GM21526 (cell line): ENCODE measurements at regions not wholly inside any gene's neighbourhood (a gene's known extent, or its start where the extent isn't known, plus 50 kb on each side); places are given as distances from the start of the nearest gene placed in this dataset.

Source experiments
- ATAC-seq: cut with Tn5 transposase; IDR thresholded peaks from one replicate; pipeline ENCODE4 v1.9.1; 2021; ENCODE audit warnings: moderate library complexity; ENCODE audit not compliant: unreplicated experiment, low FRiP score

GRCh38 chr18:78564030-78564429, 415.6 kb upstream of the SALL3 start:
- no peak for ATAC-seq

DNA sequence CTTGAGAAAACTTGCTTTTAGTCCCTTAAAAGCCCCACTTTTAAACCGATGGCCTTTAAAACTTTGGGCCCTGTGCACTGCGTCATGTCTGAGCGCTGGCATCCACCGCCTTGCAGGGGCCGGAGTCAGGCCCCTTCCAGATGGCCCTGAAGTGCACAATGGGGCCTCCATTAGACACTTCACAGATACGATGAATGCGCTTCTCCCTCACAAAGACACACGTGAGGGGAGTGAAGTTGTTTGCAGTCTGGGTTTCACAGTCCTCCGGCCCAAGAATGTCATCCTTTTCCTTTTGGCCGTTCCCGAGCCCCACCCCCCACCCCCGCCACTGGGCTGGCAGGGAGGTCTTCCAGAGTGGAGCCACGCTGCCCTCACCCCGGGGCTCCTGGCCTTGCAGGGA, 415.1 kb upstream of the SALL3 start:
- ATAC-seq, result no peak

GRCh38 chr18:78565240-78565639, 414.4 kb upstream of the SALL3 start:
- no peak for ATAC-seq

DNA sequence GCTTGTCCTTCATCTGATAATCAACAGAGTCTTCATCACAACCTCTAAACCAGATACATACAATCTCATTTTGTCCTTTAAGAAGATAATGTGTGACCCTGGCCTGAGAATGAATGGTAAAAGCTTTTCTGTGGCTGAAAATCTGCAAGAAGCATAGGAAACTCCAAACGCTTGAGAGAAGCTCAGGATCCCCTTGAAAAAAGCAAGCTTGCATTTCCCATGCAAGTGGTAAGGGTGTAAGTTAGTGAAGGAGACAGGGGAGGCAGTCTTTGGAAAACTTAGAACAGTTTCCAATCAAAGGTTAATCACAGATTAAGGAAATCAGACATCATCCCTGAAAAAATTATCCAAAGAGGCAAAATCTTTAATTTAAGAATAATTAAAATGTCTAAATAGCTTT, 413.6 kb upstream of the SALL3 start:
- no peak for ATAC-seq

- no peak for ATAC-seq
Measured at GRCh38 chr18:78566720-78567119, 412.9 kb upstream of the SALL3 start.

DNA sequence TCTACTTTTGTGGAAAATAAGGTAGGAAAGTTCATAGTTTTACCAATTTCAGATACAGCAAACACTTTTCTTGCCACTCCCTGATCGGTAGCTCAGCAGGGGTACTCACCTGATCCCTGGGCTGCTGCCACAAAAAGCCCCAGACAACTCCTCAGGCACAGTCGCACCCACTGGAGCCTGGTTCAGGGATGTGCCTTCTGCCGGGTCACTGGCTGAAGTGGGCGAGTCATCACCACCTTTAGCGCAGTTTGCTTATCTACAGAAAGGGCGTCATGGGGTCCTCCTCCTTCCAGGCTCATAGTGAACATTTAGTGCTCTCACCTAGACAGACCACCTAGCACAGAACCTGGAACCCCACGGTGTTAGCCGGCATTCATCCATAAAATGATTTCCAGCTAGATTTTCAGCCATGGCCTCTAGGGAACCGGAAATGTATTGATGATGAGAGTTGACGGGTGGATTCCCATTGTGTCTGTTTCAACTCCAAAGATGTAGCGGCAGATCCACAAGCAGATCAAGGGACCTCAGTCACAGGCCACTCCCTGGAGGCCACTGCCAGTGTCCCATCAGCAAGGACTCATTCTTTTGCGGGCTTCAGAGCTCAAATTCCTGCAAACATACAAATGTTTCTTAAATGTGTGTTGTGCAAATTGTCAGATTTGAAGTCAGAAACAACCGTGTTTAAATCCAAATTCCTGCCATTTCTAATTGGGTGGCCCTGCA, 408.4 kb upstream of the SALL3 start:
- ATAC-seq, result no peak

DNA sequence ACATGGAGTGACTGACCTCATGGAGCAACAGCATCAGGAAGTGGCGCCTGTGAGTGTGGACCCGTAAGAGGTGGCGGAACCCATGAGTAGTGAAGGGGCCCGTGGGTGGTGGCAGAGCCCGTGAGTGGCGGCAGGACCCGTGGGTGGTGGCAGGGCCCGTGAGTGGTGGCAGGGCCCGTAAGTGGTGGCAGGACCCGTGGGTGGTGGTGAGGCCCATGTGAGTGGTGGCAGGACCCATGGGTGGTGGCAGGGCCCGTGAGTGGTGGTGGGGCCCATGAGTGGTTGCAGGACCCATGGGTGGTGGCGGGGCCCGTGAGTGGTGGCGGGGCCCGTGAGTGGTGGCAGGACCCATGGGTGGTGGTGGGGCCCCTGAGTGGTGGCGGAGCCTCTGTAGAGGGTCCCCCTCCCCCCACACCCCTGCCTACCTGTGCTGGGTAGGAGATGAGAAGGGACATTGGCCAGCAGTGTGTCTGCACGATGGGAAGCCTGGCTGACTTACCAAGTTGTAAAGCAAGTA, 407.7 kb upstream of the SALL3 start:
- no peak for ATAC-seq

- ATAC-seq, result no peak
Measured at GRCh38 chr18:78573773-78574172, 405.8 kb upstream of the SALL3 start.

GRCh38 chr18:78576967-78577366, 402.7 kb upstream of the SALL3 start:
- no peak for ATAC-seq

GRCh38 chr18:78579449-78579848, 400.2 kb upstream of the SALL3 start:
- ATAC-seq, result no peak

GRCh38 chr18:78579854-78580577, 399.6 kb upstream of the SALL3 start:
- no peak for ATAC-seq

DNA sequence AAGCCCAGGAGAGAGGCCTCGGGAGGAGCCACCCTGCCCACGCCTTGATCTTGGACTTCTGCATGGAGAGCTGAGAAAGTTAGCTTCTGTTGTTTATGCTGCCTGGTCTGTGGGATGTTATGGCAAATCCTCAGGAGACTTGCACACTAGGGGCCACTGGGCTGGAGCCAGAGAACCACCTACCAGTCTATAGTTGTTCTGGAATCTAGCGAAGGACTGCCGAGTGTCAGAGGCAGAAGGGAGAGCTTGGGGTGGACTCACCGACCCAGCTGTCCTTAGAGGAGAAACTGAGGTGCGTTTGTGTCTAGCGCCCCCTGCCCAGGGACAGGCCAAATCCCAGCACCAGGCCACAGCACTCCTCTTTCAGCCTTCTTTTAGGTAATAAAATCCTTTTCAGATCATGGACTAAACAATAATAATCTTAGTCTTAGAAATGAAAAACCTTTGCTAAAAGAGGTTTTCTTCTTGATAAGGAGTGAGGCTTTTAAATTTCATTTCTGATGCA, 398.7 kb upstream of the SALL3 start:
- ATAC-seq, result no peak

DNA sequence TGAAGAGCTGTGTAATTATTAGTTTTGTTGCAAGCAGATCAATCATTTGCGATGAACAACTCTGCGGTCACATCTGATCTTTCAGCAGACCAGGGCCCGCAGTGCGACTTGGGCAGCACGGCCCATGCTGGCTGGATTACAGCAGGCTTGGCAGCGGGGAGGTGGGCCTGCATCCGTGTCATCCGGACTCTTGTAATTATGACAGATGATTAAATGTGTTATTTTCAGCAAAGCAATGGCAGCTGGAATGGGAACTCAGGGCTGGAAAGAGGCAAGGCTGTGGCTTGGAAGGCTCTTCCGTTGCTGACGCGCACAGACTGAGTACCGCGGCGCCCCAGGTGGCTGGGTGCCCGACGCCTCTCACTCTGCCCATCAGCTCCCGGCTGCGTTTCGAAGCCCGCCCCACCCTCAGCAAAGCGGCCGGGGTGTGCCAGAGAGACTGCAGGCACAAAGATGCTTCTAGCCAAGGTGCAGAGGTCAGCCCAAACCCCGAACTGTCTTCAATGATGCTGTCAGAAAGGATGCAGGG, 397.4 kb upstream of the SALL3 start:
- no peak for ATAC-seq

DNA sequence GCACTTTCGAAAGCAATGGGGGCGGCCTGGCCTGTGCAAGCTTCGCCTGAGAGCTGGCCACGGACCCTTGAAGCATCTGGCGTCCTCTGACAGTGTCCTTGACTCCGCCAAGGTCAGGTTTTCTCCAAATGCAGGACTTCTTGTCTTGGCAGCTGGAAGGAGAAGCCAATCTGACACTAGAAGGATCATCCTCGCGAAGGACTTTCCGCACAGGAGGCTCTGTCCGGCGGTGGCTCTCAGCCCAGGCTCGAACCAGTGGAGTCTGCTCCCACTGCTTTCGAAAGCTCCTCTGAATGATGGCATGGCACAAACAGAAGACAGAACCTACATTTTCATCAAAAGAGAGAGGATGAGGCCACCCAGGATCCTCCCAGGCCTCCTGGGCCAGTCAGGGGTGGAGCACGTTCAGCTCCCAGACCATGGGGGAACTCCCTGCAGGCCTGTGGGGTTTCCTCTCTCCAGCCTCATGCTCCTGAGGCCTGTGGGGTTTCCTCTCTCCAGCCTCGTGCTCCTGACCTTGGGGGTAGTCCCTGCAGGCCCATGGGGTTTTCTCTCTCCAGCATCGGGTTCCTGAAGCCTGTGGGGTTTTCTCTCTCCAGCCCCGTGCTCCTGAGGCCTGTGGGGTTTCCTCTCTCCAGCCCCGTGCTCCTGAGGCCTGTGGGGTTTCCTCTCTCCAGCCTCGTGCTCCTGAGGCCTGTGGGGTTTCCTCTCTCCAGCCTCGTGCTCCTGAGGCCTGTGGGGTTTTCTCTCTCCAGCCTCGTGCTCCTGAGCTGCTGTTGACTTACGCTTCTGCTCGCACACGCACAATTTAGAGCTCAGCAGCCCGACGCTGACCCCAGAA, 396.5 kb upstream of the SALL3 start:
- no peak for ATAC-seq

DNA sequence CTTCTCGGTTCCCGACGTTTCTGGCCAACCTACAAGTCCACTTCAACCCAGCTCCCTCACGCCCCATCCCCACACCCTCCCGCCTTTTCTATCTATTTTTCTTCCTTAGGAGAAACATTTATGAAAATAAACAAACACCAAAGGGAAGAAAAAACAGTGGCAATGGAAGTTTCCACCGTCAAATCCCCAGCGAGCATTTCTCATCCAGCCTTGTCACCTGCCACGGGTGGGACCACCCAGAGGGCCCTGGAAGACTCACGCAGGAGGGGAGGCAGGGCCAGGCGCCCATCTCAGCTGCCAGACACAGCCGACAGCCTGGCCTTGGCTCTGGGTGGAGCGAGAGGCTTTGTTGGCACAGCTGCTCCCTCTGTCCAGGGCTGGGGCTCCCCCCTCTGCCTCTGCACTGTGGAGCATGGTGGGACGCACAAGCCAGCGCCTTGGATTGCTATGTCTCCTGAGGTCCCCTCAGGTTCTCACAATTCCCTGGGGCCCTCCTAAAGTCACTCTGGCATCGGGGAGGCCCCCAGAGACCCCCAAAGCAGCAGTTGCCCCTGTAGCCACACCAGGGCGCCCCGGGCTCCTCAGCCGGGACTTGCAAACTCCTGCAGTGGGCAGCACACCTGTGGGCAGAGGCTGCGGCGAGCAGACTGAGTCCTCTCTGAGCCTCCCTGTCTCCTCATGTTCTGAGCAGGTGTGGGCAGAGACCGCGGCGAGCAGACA, 395.7 kb upstream of the SALL3 start:
- no peak for ATAC-seq

DNA sequence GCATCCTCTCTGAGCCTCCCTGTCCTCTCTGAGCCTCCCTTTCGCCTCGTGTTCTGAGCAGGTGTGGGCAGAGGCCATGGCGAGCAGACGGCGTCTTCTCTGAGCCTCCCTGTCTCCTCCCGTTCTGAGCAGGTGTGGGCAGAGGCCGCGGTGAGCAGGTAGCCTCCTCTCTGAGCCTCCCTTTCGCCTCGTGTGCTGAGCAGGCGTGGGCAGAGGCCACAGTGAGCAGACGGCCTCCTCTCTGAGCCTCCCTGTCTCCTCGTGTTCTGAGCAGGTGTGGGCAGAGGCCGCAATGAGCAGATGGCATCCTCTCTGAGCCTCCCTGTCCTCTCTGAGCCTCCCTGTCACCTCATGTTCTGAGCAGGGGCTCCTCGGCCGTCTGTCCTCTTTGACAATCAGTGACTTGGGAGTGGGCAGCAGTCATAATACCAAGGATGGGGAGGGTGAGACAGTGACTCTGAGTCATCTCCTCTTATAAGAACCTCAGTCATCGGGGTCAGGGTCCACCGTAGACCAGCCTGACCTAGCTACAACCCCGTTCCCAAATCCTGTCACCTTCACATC, 395.1 kb upstream of the SALL3 start:
- no peak for ATAC-seq

GRCh38 chr18:78586586-78586985, 393.0 kb upstream of the SALL3 start:
- no peak for ATAC-seq

GRCh38 chr18:78587096-78587495, 392.5 kb upstream of the SALL3 start:
- no peak for ATAC-seq
